Thyroid gland (tissue), 4 donors: ENCODE measurements at regions not wholly inside any gene's neighbourhood (a gene's known extent, or its start where the extent isn't known, plus 50 kb on each side); places are given as distances from the start of the nearest gene placed in this dataset.

Source experiments
- POLR2A ChIP-seq, 2 donors: fragments of 450-650 bp; IDR thresholded peaks; one replicate each; pipeline ENCODE4 v1.6.1; 2017; ENCODE audit warnings: antibody characterized with exemption in 2 of 2, mild to moderate bottlenecking in 2 of 2, moderate library complexity in 1 of 2
- TF ChIP-seq, protein P1 (sequence below), 6 experiments: fragments of 200-600 bp in 3 of 6; fragments of 450-650 bp in 3 of 6; sonication (generic) in 3 of 6; IDR thresholded peaks; one replicate each; pipeline ENCODE4 v1.5.1; 2016 to 2019; ENCODE audit warnings: antibody characterized with exemption in 6 of 6, mild to moderate bottlenecking in 2 of 6, inconsistent platforms in 1 of 6, moderate library complexity in 1 of 6

DNA sequence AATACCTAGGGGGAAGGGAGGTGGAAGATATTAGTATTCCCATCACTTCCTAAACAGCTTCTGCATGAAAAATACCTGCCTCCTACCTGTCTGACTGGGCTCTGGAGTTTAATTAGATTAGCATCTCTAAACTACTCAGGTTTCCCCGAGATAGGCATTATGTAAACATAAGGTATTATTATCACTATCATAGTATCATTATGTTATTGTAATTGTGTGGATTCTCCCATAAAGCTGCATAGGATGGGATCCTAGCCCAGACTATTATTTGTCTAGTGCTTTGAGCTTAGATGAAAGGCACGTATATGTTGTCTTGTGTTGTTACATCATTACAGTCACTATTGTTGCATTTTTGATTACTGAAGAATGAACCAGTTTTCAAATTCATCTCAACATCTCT lies 115.2 kb upstream of the SOX21 start:
- TF ChIP-seq, protein P1, sequence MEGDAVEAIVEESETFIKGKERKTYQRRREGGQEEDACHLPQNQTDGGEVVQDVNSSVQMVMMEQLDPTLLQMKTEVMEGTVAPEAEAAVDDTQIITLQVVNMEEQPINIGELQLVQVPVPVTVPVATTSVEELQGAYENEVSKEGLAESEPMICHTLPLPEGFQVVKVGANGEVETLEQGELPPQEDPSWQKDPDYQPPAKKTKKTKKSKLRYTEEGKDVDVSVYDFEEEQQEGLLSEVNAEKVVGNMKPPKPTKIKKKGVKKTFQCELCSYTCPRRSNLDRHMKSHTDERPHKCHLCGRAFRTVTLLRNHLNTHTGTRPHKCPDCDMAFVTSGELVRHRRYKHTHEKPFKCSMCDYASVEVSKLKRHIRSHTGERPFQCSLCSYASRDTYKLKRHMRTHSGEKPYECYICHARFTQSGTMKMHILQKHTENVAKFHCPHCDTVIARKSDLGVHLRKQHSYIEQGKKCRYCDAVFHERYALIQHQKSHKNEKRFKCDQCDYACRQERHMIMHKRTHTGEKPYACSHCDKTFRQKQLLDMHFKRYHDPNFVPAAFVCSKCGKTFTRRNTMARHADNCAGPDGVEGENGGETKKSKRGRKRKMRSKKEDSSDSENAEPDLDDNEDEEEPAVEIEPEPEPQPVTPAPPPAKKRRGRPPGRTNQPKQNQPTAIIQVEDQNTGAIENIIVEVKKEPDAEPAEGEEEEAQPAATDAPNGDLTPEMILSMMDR (IDR thresholded peaks at IDR 0.05) = no peak
- no peak for TF ChIP-seq POLR2A (IDR thresholded peaks at IDR 0.05)
